Pancreas (tissue), 10 donors: ENCODE measurements at regions not wholly inside any gene's neighbourhood (a gene's known extent, or its start where the extent isn't known, plus 50 kb on each side); places are given as distances from the start of the nearest gene placed in this dataset.

Experiments
- ATAC-seq, 4 donors: fragments of 200-7000 bp; cut with Tn5 transposase; one replicate each; pipeline versions ENCODE4 v1.8.0 to v1.9.1; 2020; ENCODE audit warnings: mild to moderate bottlenecking in 4 of 4, moderate library complexity in 4 of 4
- DNase-seq, 6 donors: peaks; one replicate each; pipeline ENCODE4 v3.0.0-alpha.2; 2020
- FAIRE-seq: peaks from 2 replicates; lab custom pipeline; 2012; peaks lifted over from hg19 to GRCh38; lab: Jason Lieb, UNC
- H3K27ac ChIP-seq, 4 donors: fragments of 200-600 bp; sonication (generic); 1 replicate in 3 of 4; 2 replicates in 1 of 4; pipeline versions ENCODE4 v1.5.0 to v1.8.0; 2020
- H3K27me3 ChIP-seq, 4 donors: fragments of 200-600 bp; one replicate each; pipeline ENCODE4 v1.8.0; 2021
- H3K36me3 ChIP-seq, 3 donors: fragments of 200-600 bp; sonication (generic) in 1 of 3; one replicate each; pipeline versions ENCODE4 v1.5.0 to v1.8.0; 2020 to 2021
- H3K4me1 ChIP-seq, 3 donors: fragments of 200-600 bp; one replicate each; pipeline ENCODE4 v1.8.0; 2021
- H3K4me3 ChIP-seq, 4 donors: fragments of 200-600 bp; sonication (generic) in 2 of 4; one replicate each; pipeline versions ENCODE4 v1.5.0 to v1.8.0; 2020 to 2021
- H3K9me3 ChIP-seq, 4 donors: fragments of 200-600 bp; one replicate each; pipeline ENCODE4 v1.8.0; 2021
- WGBS, 2 donors: extraction: QIAGEN DNeasy Blood & Tissue Kit; methylation state at CpG; one replicate each; pipeline ENCODE4 v1.1.7; 2013; 5-methylcytosine and 5-hydroxymethylcytosine counted together
- intact Hi-C, 3 donors: fragments of 100-400 bp; cut with DNase I; formaldehyde crosslinking; loops; one replicate each; pipeline versions ENCODE4 v1.11.1 to v1.14.2; 2022
- TF ChIP-seq, protein P1 (sequence below), 4 donors: fragments of 200-600 bp; sonication (generic) in 3 of 4; IDR thresholded peaks; one replicate each; pipeline versions ENCODE4 v1.5.0 to v1.8.0; 2021; ENCODE audit warnings: antibody characterized with exemption in 4 of 4
- donor health status: healthy with polysubstance abuse.
- donor health status: DM: no; HTN: no; CAD: no; lungs with moderate emphysema.
- donor health status: DM: no; HTN: no; CAD: no.
- donor health status: control.
- donor health status: control.
- donor health status: Bipolar disorder and iron deficiency.
- donor health status: DM: yes; HTN: yes; CAD: no.
- donor health status: DM: no; HTN: no; CAD: no.
- donor health status: DM: no; HTN: no; CAD: no.
- donor health status: DM: yes; HTN: yes; CAD: no.

DNA sequence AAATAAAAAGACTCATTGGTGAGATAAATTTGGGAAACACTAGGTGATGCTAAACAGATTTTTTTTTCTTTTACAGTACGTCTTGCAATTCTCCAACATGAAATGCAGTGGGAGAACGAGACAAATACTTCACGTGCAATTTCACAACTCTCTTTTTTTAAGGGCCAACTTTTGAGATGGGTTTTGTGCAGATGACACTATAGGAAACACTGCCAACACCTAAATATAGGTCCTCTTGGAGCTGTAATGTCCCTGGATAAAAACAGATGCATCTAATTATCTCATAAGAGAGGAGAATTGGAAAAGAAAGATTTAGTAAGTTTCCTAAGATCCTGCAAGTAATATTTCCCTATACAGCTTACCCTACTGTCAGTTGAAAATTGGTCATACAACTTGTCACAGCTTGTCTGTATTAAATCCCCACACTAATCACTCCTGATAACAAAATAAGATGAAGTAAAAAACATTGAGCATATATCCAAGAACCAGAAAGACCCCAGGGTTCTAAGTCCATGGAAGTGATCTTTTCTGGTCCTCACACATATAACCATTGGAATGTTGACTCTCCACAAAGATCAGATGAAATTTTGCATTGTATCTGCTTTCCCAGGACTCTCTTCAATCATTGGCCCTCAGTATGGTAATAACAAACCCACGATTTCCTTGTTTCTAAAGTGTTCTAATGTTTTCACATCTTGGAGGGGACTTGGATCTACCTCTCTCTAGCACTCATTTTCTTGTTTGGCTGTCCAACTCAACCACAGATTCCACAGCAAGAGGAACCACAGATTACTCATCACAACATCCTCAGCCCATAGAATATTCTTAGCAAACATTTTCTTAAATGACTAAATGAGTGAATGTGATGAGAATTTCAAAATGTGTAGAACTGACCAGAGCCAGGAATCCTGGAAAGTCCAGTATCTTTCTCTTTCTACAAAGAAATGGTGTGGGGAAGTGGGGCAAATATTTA is 769.4 kb upstream of the USP15 start:
- intact Hi-C loops = no loop called here
- ATAC-seq (peak in 1 of 4 donors; percentile 46), DNase-seq (no peak), FAIRE-seq (no peak)
- no peaks in the 10 kb centered on the region for H3K36me3 ChIP-seq
- H3K4me1 ChIP-seq = no peaks in the 10 kb centered on the region
- H3K9me3 ChIP-seq = no peaks in the 10 kb centered on the region
- H3K27ac ChIP-seq = no peak overlapping the region
- TF ChIP-seq, protein P1, sequence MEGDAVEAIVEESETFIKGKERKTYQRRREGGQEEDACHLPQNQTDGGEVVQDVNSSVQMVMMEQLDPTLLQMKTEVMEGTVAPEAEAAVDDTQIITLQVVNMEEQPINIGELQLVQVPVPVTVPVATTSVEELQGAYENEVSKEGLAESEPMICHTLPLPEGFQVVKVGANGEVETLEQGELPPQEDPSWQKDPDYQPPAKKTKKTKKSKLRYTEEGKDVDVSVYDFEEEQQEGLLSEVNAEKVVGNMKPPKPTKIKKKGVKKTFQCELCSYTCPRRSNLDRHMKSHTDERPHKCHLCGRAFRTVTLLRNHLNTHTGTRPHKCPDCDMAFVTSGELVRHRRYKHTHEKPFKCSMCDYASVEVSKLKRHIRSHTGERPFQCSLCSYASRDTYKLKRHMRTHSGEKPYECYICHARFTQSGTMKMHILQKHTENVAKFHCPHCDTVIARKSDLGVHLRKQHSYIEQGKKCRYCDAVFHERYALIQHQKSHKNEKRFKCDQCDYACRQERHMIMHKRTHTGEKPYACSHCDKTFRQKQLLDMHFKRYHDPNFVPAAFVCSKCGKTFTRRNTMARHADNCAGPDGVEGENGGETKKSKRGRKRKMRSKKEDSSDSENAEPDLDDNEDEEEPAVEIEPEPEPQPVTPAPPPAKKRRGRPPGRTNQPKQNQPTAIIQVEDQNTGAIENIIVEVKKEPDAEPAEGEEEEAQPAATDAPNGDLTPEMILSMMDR (IDR thresholded peaks at IDR 0.05) = no peak
- no peaks in the 10 kb centered on the region for H3K27me3 ChIP-seq
- WGBS, 2 donors = 48 to 56% methylated on average over 4 of the region's 4 CpGs
- no peak overlapping the region for H3K4me3 ChIP-seq

DNA sequence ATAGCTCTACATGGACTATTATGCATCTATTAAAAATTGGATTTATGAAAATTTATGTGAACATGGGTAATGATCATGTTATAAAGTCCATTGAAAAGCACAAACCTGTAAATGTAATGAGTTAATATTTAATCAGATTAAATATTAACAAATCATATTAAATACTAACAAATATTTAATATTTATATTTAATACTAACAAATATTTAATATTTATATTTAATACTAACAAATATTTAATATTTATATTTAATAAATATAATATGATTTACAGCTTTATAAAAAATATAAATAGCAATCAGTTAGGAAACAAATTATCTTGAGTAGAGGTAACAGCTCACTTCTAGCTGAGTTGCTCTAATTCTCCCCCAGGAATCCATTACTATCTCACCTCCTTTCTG is 758.0 kb upstream of the USP15 start:
- Histone ChIP-seq H3K27me3 (no peaks in the 10 kb centered on the region), H3K4me3 (no peak overlapping the region), H3K27ac (no peak overlapping the region), H3K9me3 (no peaks in the 10 kb centered on the region), H3K4me1 (no peaks in the 10 kb centered on the region), H3K36me3 (no peaks in the 10 kb centered on the region)
- FAIRE-seq = peak; percentile 98
- DNase-seq = no peak
- ATAC-seq = no peak
- intact Hi-C loops = no loop called here
- TF ChIP-seq, protein P1 (IDR thresholded peaks at IDR 0.05) = no peak

DNA sequence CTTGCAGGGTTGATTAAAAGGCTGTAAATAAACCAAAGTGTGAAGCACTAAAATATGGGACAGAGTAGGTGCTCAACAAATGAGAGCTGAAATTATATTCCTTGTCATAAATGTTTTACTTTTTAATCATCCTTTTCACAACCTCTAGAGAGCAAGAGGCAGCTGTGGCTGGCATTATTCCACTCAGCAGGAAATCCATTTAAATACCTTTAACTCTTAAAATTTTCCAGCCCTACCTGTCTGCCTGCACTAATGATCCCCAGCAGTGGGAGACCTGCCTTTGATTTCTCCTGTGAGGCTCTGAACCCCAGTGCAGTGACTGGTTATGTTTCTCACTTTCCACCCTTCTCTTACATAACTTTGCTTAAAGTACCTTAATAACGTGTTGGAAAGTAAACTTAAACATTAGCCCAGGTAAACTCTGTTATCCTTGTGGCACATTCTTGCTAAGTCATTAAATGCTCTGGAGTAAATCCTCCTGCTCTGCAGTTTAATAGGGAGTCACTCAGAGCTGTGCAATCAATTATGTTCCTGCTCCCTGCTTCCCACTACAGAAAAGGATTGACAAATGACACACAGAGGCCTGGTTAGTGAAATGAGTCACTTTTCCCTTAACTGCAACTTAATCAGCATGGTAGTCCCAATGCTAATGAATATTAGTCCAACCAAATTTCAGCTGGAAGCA is 755.7 kb upstream of the USP15 start:
- WGBS, 2 donors = 3 to 10% methylated on average over 1 of the region's 1 CpG
- intact Hi-C loops = no loop called here
- FAIRE-seq (no peak), DNase-seq (no peak), ATAC-seq (no peak)
- Histone ChIP-seq H3K36me3 (no peaks in the 10 kb centered on the region), H3K4me3 (no peak overlapping the region), H3K27me3 (no peaks in the 10 kb centered on the region), H3K9me3 (no peaks in the 10 kb centered on the region), H3K27ac (no peak overlapping the region), H3K4me1 (no peaks in the 10 kb centered on the region)
- TF ChIP-seq, protein P1 (IDR thresholded peaks at IDR 0.05) = no peak

DNA sequence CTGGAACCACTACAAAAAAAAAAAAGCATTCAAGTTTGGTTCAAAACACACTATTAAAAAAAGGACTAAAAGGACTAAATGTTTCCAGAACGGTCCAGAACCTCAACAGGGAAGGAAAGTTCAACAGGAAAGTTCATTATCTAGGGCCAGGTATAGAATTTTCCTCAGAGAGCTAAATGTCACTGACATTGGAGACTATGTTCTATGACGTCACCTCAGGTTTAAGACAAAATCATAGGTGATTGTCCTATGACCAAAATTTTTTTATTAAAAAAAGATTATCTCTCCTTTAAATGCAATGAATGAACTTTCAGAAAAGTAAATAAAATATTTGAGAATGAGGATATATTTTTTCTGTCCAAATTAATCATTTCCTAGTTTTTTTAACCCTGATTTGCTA is 746.7 kb upstream of the USP15 start:
- TF ChIP-seq, protein P1 (IDR thresholded peaks at IDR 0.05) = no peak
- no peaks in the 10 kb centered on the region for H3K4me1 ChIP-seq
- intact Hi-C loops = no loop called here
- FAIRE-seq (no peak), ATAC-seq (no peak), DNase-seq (no peak)
- WGBS, 2 donors = 55 to 70% methylated on average over 2 of the region's 2 CpGs
- H3K9me3 ChIP-seq = no peaks in the 10 kb centered on the region
- no peak overlapping the region for H3K27ac ChIP-seq
- no peak overlapping the region for H3K4me3 ChIP-seq
- no peaks in the 10 kb centered on the region for H3K27me3 ChIP-seq
- no peaks in the 10 kb centered on the region for H3K36me3 ChIP-seq
